OCI-M1 (cell line): ENCODE measurements at regions not wholly inside any gene's neighbourhood (a gene's known extent, or its start where the extent isn't known, plus 50 kb on each side); places are given as distances from the start of the nearest gene placed in this dataset.
"Not testable (repeated sequence)": the region's sequence is repeated elsewhere in the genome, so short reads cannot be mapped to it uniquely, and the experiment has no call there.

Experiments used
- DNase-seq: peaks from one replicate; lab custom pipeline; 2025; lab: John Stamatoyannopoulos, UW

GRCh38 chr19:28367146-28367545, 845.8 kb downstream of the UQCRFS1 start:
- no peak for DNase-seq

GRCh38 chr19:28363254-28363653, 849.7 kb downstream of the UQCRFS1 start:
- DNase-seq, result no peak

GRCh38 chr19:28359431-28360414, 853.2 kb downstream of the UQCRFS1 start:
- no peak for DNase-seq

- DNase-seq, result peak; percentile 23
Observed at GRCh38 chr19:28358633-28359032, 854.3 kb downstream of the UQCRFS1 start.

- DNase-seq, result no peak
Observed at GRCh38 chr19:28351761-28352160, 861.2 kb downstream of the UQCRFS1 start.

GRCh38 chr19:28351321-28351720, 861.6 kb downstream of the UQCRFS1 start:
- DNase-seq, result not testable (repeated sequence)

GRCh38 chr19:28350673-28351072, 862.3 kb downstream of the UQCRFS1 start:
- no peak for DNase-seq

GRCh38 chr19:28350037-28350436, 862.9 kb downstream of the UQCRFS1 start:
- DNase-seq, result no peak

GRCh38 chr19:28349604-28350003, 863.3 kb downstream of the UQCRFS1 start:
- DNase-seq, result peak; percentile 60

GRCh38 chr19:28345811-28346210, 867.1 kb downstream of the UQCRFS1 start:
- no peak for DNase-seq

- no peak for DNase-seq
Observed at GRCh38 chr19:28341810-28342350, 871.1 kb downstream of the UQCRFS1 start.

GRCh38 chr19:28334419-28334818, 878.5 kb downstream of the UQCRFS1 start:
- DNase-seq, result no peak

- DNase-seq, result no peak
Observed at GRCh38 chr19:28333909-28334308, 879.0 kb downstream of the UQCRFS1 start.

GRCh38 chr19:28332886-28333285, 880.1 kb downstream of the UQCRFS1 start:
- DNase-seq, result no peak

GRCh38 chr19:28332351-28332750, 880.6 kb downstream of the UQCRFS1 start:
- DNase-seq, result no peak

GRCh38 chr19:28331596-28331995, 881.4 kb downstream of the UQCRFS1 start:
- DNase-seq, result no peak

- DNase-seq, result no peak
Observed at GRCh38 chr19:28330831-28331230, 882.1 kb downstream of the UQCRFS1 start.

- no peak for DNase-seq
Observed at GRCh38 chr19:28329429-28329828, 883.5 kb downstream of the UQCRFS1 start.

GRCh38 chr19:28327905-28328304, 885.0 kb downstream of the UQCRFS1 start:
- DNase-seq, result no peak

GRCh38 chr19:28326746-28327145, 886.2 kb downstream of the UQCRFS1 start:
- peak; percentile 5 for DNase-seq

GRCh38 chr19:28324275-28325060, 888.5 kb downstream of the UQCRFS1 start:
- no peak for DNase-seq

- no peak for DNase-seq
Observed at GRCh38 chr19:28322945-28323344, 890.0 kb downstream of the UQCRFS1 start.

GRCh38 chr19:28322491-28322890, 890.5 kb downstream of the UQCRFS1 start:
- DNase-seq, result no peak
